Endothelial cell of umbilical vein (primary cell): ENCODE measurements at regions not wholly inside any gene's neighbourhood (a gene's known extent, or its start where the extent isn't known, plus 50 kb on each side); places are given as distances from the start of the nearest gene placed in this dataset.

Source experiments
- CTCF ChIP-seq, 2 donors: IDR thresholded peaks; 1 replicate in 1 of 2; 2 replicates in 1 of 2; pipeline ENCODE4 v1.5.1; 2011; ENCODE audit warnings: low read length in 2 of 2, mild to moderate bottlenecking in 2 of 2, moderate library complexity in 2 of 2, control low read depth in 1 of 2, inconsistent platforms in 1 of 2, low read depth in 1 of 2; ENCODE audit not compliant: insufficient read depth in 1 of 2; ENCODE audit errors: extremely low read depth in 1 of 2
- EZH2 ChIP-seq: IDR thresholded peaks from 2 replicates; pipeline ENCODE4 v1.6.1; 2012; ENCODE audit warnings: borderline replicate concordance, low read depth, mild to moderate bottlenecking, moderate library complexity, low read length, inconsistent platforms; ENCODE audit not compliant: severe bottlenecking
- FOS ChIP-seq: IDR thresholded peaks from 2 replicates; pipeline ENCODE4 v1.6.1; 2011; ENCODE audit warnings: mild to moderate bottlenecking, low read length, moderate library complexity, borderline replicate concordance; ENCODE audit not compliant: insufficient read depth
- GATA2 ChIP-seq: IDR thresholded peaks from 2 replicates; pipeline ENCODE4 v1.7.0; 2011; ENCODE audit warnings: low read depth, mild to moderate bottlenecking, moderate library complexity, mixed read lengths, low read length; ENCODE audit not compliant: insufficient read length, insufficient read depth
- JUN ChIP-seq: IDR thresholded peaks from 2 replicates; pipeline ENCODE4 v1.6.1; 2011; ENCODE audit warnings: borderline replicate concordance, low read depth; ENCODE audit not compliant: insufficient read length, insufficient read depth
- MAX ChIP-seq: IDR thresholded peaks from 2 replicates; pipeline ENCODE4 v1.6.1; 2011; ENCODE audit not compliant: insufficient read depth, insufficient read length
- MYC ChIP-seq: IDR thresholded peaks from one replicate; pipeline ENCODE4 v1.6.1; 2011; ENCODE audit warnings: mild to moderate bottlenecking, low read depth, low read length
- POLR2A ChIP-seq: IDR thresholded peaks from 2 replicates; pipeline ENCODE4 v1.6.1; 2012; ENCODE audit warnings: low read depth, mild to moderate bottlenecking, control low read depth, low read length
- POLR2AphosphoS5 ChIP-seq: IDR thresholded peaks from 2 replicates; pipeline ENCODE4 v1.6.1; 2012; ENCODE audit warnings: low read depth, mild to moderate bottlenecking, control low read depth, low read length, moderate library complexity; ENCODE audit not compliant: insufficient read depth

GRCh38 chr10:124886610-124887009, 55.3 kb upstream of the ZRANB1 start:
- no peak for TF ChIP-seq CTCF (IDR thresholded peaks at IDR 0.05; ENCODE audit: extremely low read depth in 1 of 2, insufficient read depth in 1 of 2, low read depth in 1 of 2, low read length in 2 of 2)
- no peak for TF ChIP-seq POLR2A
- TF ChIP-seq EZH2 = no peak
- TF ChIP-seq POLR2AphosphoS5 = no peak
- TF ChIP-seq MAX = no peak
- no peak for TF ChIP-seq JUN
- TF ChIP-seq GATA2 = no peak
- no peak for TF ChIP-seq FOS
- no peak for TF ChIP-seq MYC
